GM12878 (cell line): ENCODE measurements at regions not wholly inside any gene's neighbourhood (a gene's known extent, or its start where the extent isn't known, plus 50 kb on each side); places are given as distances from the start of the nearest gene placed in this dataset.

Experiments
- BHLHE40 ChIP-seq, 2 experiments: fragments of 450-650 bp in 1 of 2; IDR thresholded peaks; 2 replicates each; pipeline ENCODE4 v1.6.1; 2011 to 2017; ENCODE audit warnings: low read depth in 2 of 2, borderline replicate concordance in 1 of 2, improper control_type of control experiment in 1 of 2, low read length in 1 of 2, mild to moderate bottlenecking in 1 of 2
- CREB1 ChIP-seq: IDR thresholded peaks from 2 replicates; pipeline ENCODE4 v1.6.1; 2012; ENCODE audit warnings: low read depth, mild to moderate bottlenecking, inconsistent platforms
- EZH2 ChIP-seq: IDR thresholded peaks from 2 replicates; pipeline ENCODE4 v1.6.1; 2012; ENCODE audit warnings: low read depth, mild to moderate bottlenecking, control low read depth, inconsistent platforms, low read length, borderline replicate concordance; ENCODE audit not compliant: control insufficient read depth
- HDAC6 ChIP-seq: fragments of 200-600 bp; sonication (generic); IDR thresholded peaks from one replicate; pipeline ENCODE4 v1.8.0; 2017; ENCODE audit warnings: antibody characterized with exemption; ENCODE audit not compliant: unreplicated experiment
- MAX ChIP-seq: IDR thresholded peaks from 2 replicates; pipeline ENCODE4 v1.6.1; 2012; ENCODE audit warnings: low read depth, low read length, improper control_type of control experiment
- MEF2A ChIP-seq: IDR thresholded peaks from 2 replicates; pipeline ENCODE4 v1.6.1; 2011; ENCODE audit warnings: low read depth, mild to moderate bottlenecking, low read length, moderate library complexity; ENCODE audit not compliant: insufficient read depth
- MYB ChIP-seq: fragments of 150-350 bp; IDR thresholded peaks from 2 replicates; pipeline ENCODE4 v1.6.1; 2014; ENCODE audit warnings: mild to moderate bottlenecking, low read depth, low read length, borderline replicate concordance
- RCOR1 ChIP-seq: conservative IDR thresholded peaks from 2 replicates; pipeline ENCODE4 v1.6.1; 2012; ENCODE audit warnings: low read depth, low read length, improper control_type of control experiment
- REST ChIP-seq: IDR thresholded peaks from 2 replicates; pipeline ENCODE4 v1.6.1; 2012; ENCODE audit warnings: mild to moderate bottlenecking, low read depth, low read length
- SMAD1 ChIP-seq: fragments of 450-650 bp; IDR thresholded peaks from 2 replicates; pipeline ENCODE4 v1.6.1; 2018; ENCODE audit warnings: mild to moderate bottlenecking, low read depth; ENCODE audit not compliant: partially characterized antibody
- SREBF2 ChIP-seq: IDR thresholded peaks from 2 replicates; pipeline ENCODE4 v1.6.1; 2012; ENCODE audit warnings: mild to moderate bottlenecking, low read length
- TCF12 ChIP-seq: IDR thresholded peaks from 2 replicates; pipeline ENCODE4 v1.6.1; 2011; ENCODE audit warnings: low read depth, mild to moderate bottlenecking, low read length
- ZZZ3 ChIP-seq: IDR thresholded peaks from 2 replicates; pipeline ENCODE4 v1.6.1; 2011; ENCODE audit warnings: low read depth; ENCODE audit not compliant: control insufficient read depth, insufficient read length
- TF ChIP-seq, protein P1 (sequence below), 3 experiments: IDR thresholded peaks in 2 of 3; conservative IDR thresholded peaks in 1 of 3; 2 replicates each; pipeline ENCODE4 v1.5.1; 2011; ENCODE audit warnings: low read depth in 3 of 3, low read length in 3 of 3, mild to moderate bottlenecking in 3 of 3, control low read depth in 2 of 3, moderate library complexity in 2 of 3, inconsistent platforms in 1 of 3, mixed read lengths in 1 of 3; ENCODE audit not compliant: control insufficient read depth in 2 of 3, insufficient read depth in 1 of 3; ENCODE audit errors: extremely low read depth in 1 of 3

- TF ChIP-seq, protein P1, sequence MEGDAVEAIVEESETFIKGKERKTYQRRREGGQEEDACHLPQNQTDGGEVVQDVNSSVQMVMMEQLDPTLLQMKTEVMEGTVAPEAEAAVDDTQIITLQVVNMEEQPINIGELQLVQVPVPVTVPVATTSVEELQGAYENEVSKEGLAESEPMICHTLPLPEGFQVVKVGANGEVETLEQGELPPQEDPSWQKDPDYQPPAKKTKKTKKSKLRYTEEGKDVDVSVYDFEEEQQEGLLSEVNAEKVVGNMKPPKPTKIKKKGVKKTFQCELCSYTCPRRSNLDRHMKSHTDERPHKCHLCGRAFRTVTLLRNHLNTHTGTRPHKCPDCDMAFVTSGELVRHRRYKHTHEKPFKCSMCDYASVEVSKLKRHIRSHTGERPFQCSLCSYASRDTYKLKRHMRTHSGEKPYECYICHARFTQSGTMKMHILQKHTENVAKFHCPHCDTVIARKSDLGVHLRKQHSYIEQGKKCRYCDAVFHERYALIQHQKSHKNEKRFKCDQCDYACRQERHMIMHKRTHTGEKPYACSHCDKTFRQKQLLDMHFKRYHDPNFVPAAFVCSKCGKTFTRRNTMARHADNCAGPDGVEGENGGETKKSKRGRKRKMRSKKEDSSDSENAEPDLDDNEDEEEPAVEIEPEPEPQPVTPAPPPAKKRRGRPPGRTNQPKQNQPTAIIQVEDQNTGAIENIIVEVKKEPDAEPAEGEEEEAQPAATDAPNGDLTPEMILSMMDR (IDR thresholded peaks at IDR 0.05 in 2 of 3, conservative IDR thresholded peaks at IDR 0.05 in 1 of 3; ENCODE audit: control insufficient read depth in 2 of 3, extremely low read depth in 1 of 3, insufficient read depth in 1 of 3, low read depth in 3 of 3, low read length in 3 of 3): no peak
- no peak for TF ChIP-seq EZH2
- no peak for TF ChIP-seq SREBF2
- no peak for TF ChIP-seq ZZZ3
- no peak for TF ChIP-seq TCF12
- no peak for TF ChIP-seq MEF2A
- no peak for TF ChIP-seq CREB1
- no peak for TF ChIP-seq MYB
- TF ChIP-seq REST: no peak
- TF ChIP-seq HDAC6: no peak
- TF ChIP-seq RCOR1: no peak
- no peak for TF ChIP-seq BHLHE40 (IDR thresholded peaks at IDR 0.05; ENCODE audit: borderline replicate concordance in 1 of 2, low read depth in 2 of 2, low read length in 1 of 2)
- TF ChIP-seq SMAD1: no peak
- no peak for TF ChIP-seq MAX
These were observed 92.6 kb upstream of the VAV3 start for GRCh38 chr1:108057541-108057940.
